SK-N-SH (cell line): ENCODE measurements at regions not wholly inside any gene's neighbourhood (a gene's known extent, or its start where the extent isn't known, plus 50 kb on each side); places are given as distances from the start of the nearest gene placed in this dataset.
A peak's percentile ranks its signal among the peaks of the same experiment; 100 is the strongest.

ENCODE experiments used
- EP300 ChIP-seq, 2 experiments: IDR thresholded peaks; 2 replicates each; pipeline versions ENCODE4 v1.4.0 to v1.6.1; 2012; ENCODE audit warnings: borderline replicate concordance in 1 of 2, low read depth in 1 of 2, low read length in 1 of 2
- GABPA ChIP-seq: IDR thresholded peaks from 2 replicates; pipeline ENCODE4 v1.4.0; 2012; ENCODE audit warnings: low read depth, mild to moderate bottlenecking
- MXI1 ChIP-seq: IDR thresholded peaks from 2 replicates; pipeline ENCODE4 v1.6.1; 2012; ENCODE audit warnings: mild to moderate bottlenecking, low read depth, low read length, improper control_type of control experiment
- SIN3A ChIP-seq: IDR thresholded peaks from 2 replicates; pipeline ENCODE4 v1.6.1; 2012; ENCODE audit warnings: low read depth, mild to moderate bottlenecking, low read length, moderate library complexity, borderline replicate concordance
- TF ChIP-seq, protein P1 (sequence below): fragments of 200-600 bp; sonication (generic); IDR thresholded peaks from 2 replicates; pipeline ENCODE4 v1.6.1; 2017; ENCODE audit warnings: antibody characterized with exemption, mild to moderate bottlenecking, moderate library complexity
- TF ChIP-seq, protein P2 (sequence below): fragments of 150-350 bp; IDR thresholded peaks from 2 replicates; pipeline ENCODE4 v1.6.1; 2017; ENCODE audit warnings: antibody characterized with exemption, low read length, low read depth, borderline replicate concordance

DNA sequence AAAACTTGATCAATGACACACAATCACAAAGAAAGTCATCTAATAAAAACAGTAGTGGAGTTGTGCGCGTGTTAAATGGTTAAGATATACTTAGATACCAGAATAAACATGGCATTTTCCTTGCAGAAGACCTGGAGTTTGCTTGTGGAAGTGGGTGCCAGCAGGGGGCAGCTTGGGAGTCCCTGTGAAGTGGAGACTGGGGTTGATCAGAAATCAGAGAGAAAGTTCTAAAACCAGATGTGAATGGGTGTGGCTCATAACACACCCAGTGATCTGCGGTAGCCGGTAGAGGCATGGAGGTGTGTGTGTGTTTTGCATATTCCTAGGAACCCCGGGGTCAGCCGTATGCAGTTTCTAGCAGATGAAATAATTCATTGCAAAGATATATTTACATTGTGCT, 300.1 kb upstream of the TRIB2 start:
- no peak for TF ChIP-seq MXI1
- TF ChIP-seq, protein P1, sequence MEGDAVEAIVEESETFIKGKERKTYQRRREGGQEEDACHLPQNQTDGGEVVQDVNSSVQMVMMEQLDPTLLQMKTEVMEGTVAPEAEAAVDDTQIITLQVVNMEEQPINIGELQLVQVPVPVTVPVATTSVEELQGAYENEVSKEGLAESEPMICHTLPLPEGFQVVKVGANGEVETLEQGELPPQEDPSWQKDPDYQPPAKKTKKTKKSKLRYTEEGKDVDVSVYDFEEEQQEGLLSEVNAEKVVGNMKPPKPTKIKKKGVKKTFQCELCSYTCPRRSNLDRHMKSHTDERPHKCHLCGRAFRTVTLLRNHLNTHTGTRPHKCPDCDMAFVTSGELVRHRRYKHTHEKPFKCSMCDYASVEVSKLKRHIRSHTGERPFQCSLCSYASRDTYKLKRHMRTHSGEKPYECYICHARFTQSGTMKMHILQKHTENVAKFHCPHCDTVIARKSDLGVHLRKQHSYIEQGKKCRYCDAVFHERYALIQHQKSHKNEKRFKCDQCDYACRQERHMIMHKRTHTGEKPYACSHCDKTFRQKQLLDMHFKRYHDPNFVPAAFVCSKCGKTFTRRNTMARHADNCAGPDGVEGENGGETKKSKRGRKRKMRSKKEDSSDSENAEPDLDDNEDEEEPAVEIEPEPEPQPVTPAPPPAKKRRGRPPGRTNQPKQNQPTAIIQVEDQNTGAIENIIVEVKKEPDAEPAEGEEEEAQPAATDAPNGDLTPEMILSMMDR: peak; percentile 55
- TF ChIP-seq, protein P2, sequence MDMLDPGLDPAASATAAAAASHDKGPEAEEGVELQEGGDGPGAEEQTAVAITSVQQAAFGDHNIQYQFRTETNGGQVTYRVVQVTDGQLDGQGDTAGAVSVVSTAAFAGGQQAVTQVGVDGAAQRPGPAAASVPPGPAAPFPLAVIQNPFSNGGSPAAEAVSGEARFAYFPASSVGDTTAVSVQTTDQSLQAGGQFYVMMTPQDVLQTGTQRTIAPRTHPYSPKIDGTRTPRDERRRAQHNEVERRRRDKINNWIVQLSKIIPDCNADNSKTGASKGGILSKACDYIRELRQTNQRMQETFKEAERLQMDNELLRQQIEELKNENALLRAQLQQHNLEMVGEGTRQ: no peak
- TF ChIP-seq EP300 (IDR thresholded peaks at IDR 0.05; ENCODE audit: borderline replicate concordance in 1 of 2, low read depth in 1 of 2, low read length in 1 of 2): no peak
- TF ChIP-seq GABPA: no peak
- TF ChIP-seq SIN3A: no peak
